ENCODE measurements at regions not wholly inside any gene's neighbourhood (a gene's known extent, or its start where the extent isn't known, plus 50 kb on each side); places are given as distances from the start of the nearest gene placed in this dataset.
"Not testable (repeated sequence)": the region's sequence is repeated elsewhere in the genome, so short reads cannot be mapped to it uniquely, and the experiment has no call there.

GRCh38 chr4:29319663-29320340, 1400.4 kb upstream of the PCDH7 start:
- no peak overlapping the region for H3K27ac Mint-ChIP-seq
- peaks cover 5% of the 10 kb centered on the region for H3K9me3 Mint-ChIP-seq
- H3K27me3 Mint-ChIP-seq (ENCODE audit: low read depth), result no peaks in the 10 kb centered on the region
- intact Hi-C loops (cut with micrococcal nuclease), result no loop called here
- CTCF ChIA-PET, result interaction anchor here (0.6 kb wide), 1 partner anchor 202 kb away, joined by 3 read pairs; no protein-coding TSS in a partner anchor
- no peaks in the 10 kb centered on the region for H3K4me1 Mint-ChIP-seq (ENCODE audit: low read depth)
- H3K4me3 Mint-ChIP-seq, result no peak overlapping the region
- H3K36me3 Mint-ChIP-seq (ENCODE audit: low read depth), result no peaks in the 10 kb centered on the region
- no peak for DNase-seq

GRCh38 chr4:29320947-29321620, 1399.1 kb upstream of the PCDH7 start:
- H3K4me1 Mint-ChIP-seq (ENCODE audit: low read depth), result no peaks in the 10 kb centered on the region
- intact Hi-C loops (cut with micrococcal nuclease), result no loop called here
- no peak overlapping the region for H3K4me3 Mint-ChIP-seq

GRCh38 chr4:29326004-29326403, 1394.2 kb upstream of the PCDH7 start:
- CTCF ChIA-PET, result no interaction called here
- H3K27me3 Mint-ChIP-seq (ENCODE audit: low read depth), result no peaks in the 10 kb centered on the region
- no peak overlapping the region for H3K4me3 Mint-ChIP-seq
- intact Hi-C loops (cut with micrococcal nuclease), result no loop called here
- H3K4me1 Mint-ChIP-seq (ENCODE audit: low read depth), result no peaks in the 10 kb centered on the region
- no peak overlapping the region for H3K27ac Mint-ChIP-seq
- DNase-seq, result no peak
- H3K9me3 Mint-ChIP-seq, result peaks cover 1% of the 10 kb centered on the region
- no peaks in the 10 kb centered on the region for H3K36me3 Mint-ChIP-seq (ENCODE audit: low read depth)

More at GRCh38 chr4:29320947-29321620, 1399.1 kb upstream of the PCDH7 start:
- H3K9me3 Mint-ChIP-seq, result peaks cover 5% of the 10 kb centered on the region
- no peaks in the 10 kb centered on the region for H3K27me3 Mint-ChIP-seq (ENCODE audit: low read depth)
- H3K27ac Mint-ChIP-seq, result no peak overlapping the region
- H3K36me3 Mint-ChIP-seq (ENCODE audit: low read depth), result no peaks in the 10 kb centered on the region
- DNase-seq, result no peak
- CTCF ChIA-PET, result no interaction called here

- intact Hi-C loops (cut with micrococcal nuclease), result no loop called here
- H3K27me3 Mint-ChIP-seq (ENCODE audit: low read depth), result no peaks in the 10 kb centered on the region
- peaks cover 6% of the 10 kb centered on the region for H3K9me3 Mint-ChIP-seq
- H3K4me3 Mint-ChIP-seq, result no peak overlapping the region
- CTCF ChIA-PET, result no interaction called here
- no peaks in the 10 kb centered on the region for H3K4me1 Mint-ChIP-seq (ENCODE audit: low read depth)
- no peak for DNase-seq
- no peaks in the 10 kb centered on the region for H3K36me3 Mint-ChIP-seq (ENCODE audit: low read depth)
- H3K27ac Mint-ChIP-seq, result no peak overlapping the region
Observed at GRCh38 chr4:29326816-29327215, 1393.4 kb upstream of the PCDH7 start.

- DNase-seq, result no peak
- Mint-ChIP-seq H3K4me1 (ENCODE audit: low read depth) (no peaks in the 10 kb centered on the region), H3K4me3 (no peak overlapping the region), H3K27ac (no peak overlapping the region), H3K27me3 (ENCODE audit: low read depth) (no peaks in the 10 kb centered on the region), H3K9me3 (peaks cover 4% of the 10 kb centered on the region), H3K36me3 (ENCODE audit: low read depth) (no peaks in the 10 kb centered on the region)
- CTCF ChIA-PET, result no interaction called here
- intact Hi-C loops (cut with micrococcal nuclease), result no loop called here
Observed at GRCh38 chr4:29336861-29337260, 1383.3 kb upstream of the PCDH7 start.

- H3K9me3 Mint-ChIP-seq, result peaks cover 4% of the 10 kb centered on the region
- no peaks in the 10 kb centered on the region for H3K36me3 Mint-ChIP-seq (ENCODE audit: low read depth)
- DNase-seq, result no peak
- CTCF ChIA-PET, result no interaction called here
- no peak overlapping the region for H3K27ac Mint-ChIP-seq
- no peaks in the 10 kb centered on the region for H3K27me3 Mint-ChIP-seq (ENCODE audit: low read depth)
- intact Hi-C loops (cut with micrococcal nuclease), result no loop called here
- H3K4me1 Mint-ChIP-seq (ENCODE audit: low read depth), result no peaks in the 10 kb centered on the region
- no peak overlapping the region for H3K4me3 Mint-ChIP-seq
Observed at GRCh38 chr4:29372971-29373370, 1347.2 kb upstream of the PCDH7 start.

- CTCF ChIA-PET, result no interaction called here
- Mint-ChIP-seq H3K36me3 (ENCODE audit: low read depth) (no peaks in the 10 kb centered on the region), H3K4me3 (no peak overlapping the region), H3K27me3 (ENCODE audit: low read depth) (no peaks in the 10 kb centered on the region), H3K9me3 (peaks cover 10% of the 10 kb centered on the region), H3K27ac (no peak overlapping the region), H3K4me1 (ENCODE audit: low read depth) (no peaks in the 10 kb centered on the region)
- intact Hi-C loops (cut with micrococcal nuclease), result no loop called here
- no peak for DNase-seq
Observed at GRCh38 chr4:29375716-29376115, 1344.5 kb upstream of the PCDH7 start.

- H3K36me3 Mint-ChIP-seq (ENCODE audit: low read depth); H3K4me3 Mint-ChIP-seq; H3K9me3 Mint-ChIP-seq; H3K27me3 Mint-ChIP-seq (ENCODE audit: low read depth); H3K27ac Mint-ChIP-seq; DNase-seq; H3K4me1 Mint-ChIP-seq (ENCODE audit: low read depth); intact Hi-C loops (cut with micrococcal nuclease); CTCF ChIA-PET: not testable (repeated sequence)
Observed at GRCh38 chr4:29378237-29378636, 1341.9 kb upstream of the PCDH7 start.

GRCh38 chr4:29390921-29391320, 1329.2 kb upstream of the PCDH7 start:
- intact Hi-C loops (cut with micrococcal nuclease), result no loop called here
- CTCF ChIA-PET, result no interaction called here
- Mint-ChIP-seq H3K36me3 (ENCODE audit: low read depth) (no peaks in the 10 kb centered on the region), H3K4me1 (ENCODE audit: low read depth) (no peaks in the 10 kb centered on the region), H3K27ac (no peak overlapping the region), H3K4me3 (no peak overlapping the region), H3K9me3 (peaks cover 11% of the 10 kb centered on the region), H3K27me3 (ENCODE audit: low read depth) (no peaks in the 10 kb centered on the region)
- DNase-seq, result no peak

GRCh38 chr4:29405116-29405515, 1315.1 kb upstream of the PCDH7 start:
- CTCF ChIA-PET, result interaction anchor here (0.6 kb wide), 1 partner anchor 1650 kb away, joined by 3 read pairs; no protein-coding TSS in a partner anchor
- no peaks in the 10 kb centered on the region for H3K4me1 Mint-ChIP-seq (ENCODE audit: low read depth)
- H3K4me3 Mint-ChIP-seq, result no peak overlapping the region
- intact Hi-C loops (cut with micrococcal nuclease), result no loop called here
- no peak overlapping the region for H3K27ac Mint-ChIP-seq
- DNase-seq, result no peak
- H3K27me3 Mint-ChIP-seq (ENCODE audit: low read depth), result no peaks in the 10 kb centered on the region
- no peaks in the 10 kb centered on the region for H3K36me3 Mint-ChIP-seq (ENCODE audit: low read depth)
- no peaks in the 10 kb centered on the region for H3K9me3 Mint-ChIP-seq

GRCh38 chr4:29415771-29416170, 1304.4 kb upstream of the PCDH7 start:
- CTCF ChIA-PET, result no interaction called here
- no peak overlapping the region for H3K27ac Mint-ChIP-seq
- H3K9me3 Mint-ChIP-seq, result peaks cover 4% of the 10 kb centered on the region
- H3K27me3 Mint-ChIP-seq (ENCODE audit: low read depth), result no peaks in the 10 kb centered on the region
- no peaks in the 10 kb centered on the region for H3K4me1 Mint-ChIP-seq (ENCODE audit: low read depth)
- H3K36me3 Mint-ChIP-seq (ENCODE audit: low read depth), result no peaks in the 10 kb centered on the region
- H3K4me3 Mint-ChIP-seq, result no peak overlapping the region
- intact Hi-C loops (cut with micrococcal nuclease), result no loop called here
- no peak for DNase-seq

- no peaks in the 10 kb centered on the region for H3K27me3 Mint-ChIP-seq (ENCODE audit: low read depth)
- DNase-seq, result no peak
- no peak overlapping the region for H3K27ac Mint-ChIP-seq
- intact Hi-C loops (cut with micrococcal nuclease), result no loop called here
- no peaks in the 10 kb centered on the region for H3K4me1 Mint-ChIP-seq (ENCODE audit: low read depth)
- H3K4me3 Mint-ChIP-seq, result no peak overlapping the region
- H3K9me3 Mint-ChIP-seq, result peaks cover 4% of the 10 kb centered on the region
- CTCF ChIA-PET, result no interaction called here
- no peaks in the 10 kb centered on the region for H3K36me3 Mint-ChIP-seq (ENCODE audit: low read depth)
Observed at GRCh38 chr4:29423836-29424721, 1296.1 kb upstream of the PCDH7 start.
